IMR-90 (cell line): ENCODE measurements at regions not wholly inside any gene's neighbourhood (a gene's known extent, or its start where the extent isn't known, plus 50 kb on each side); places are given as distances from the start of the nearest gene placed in this dataset.

Source experiments
- ATAC-seq: fragments of 200-7000 bp; cut with Tn5 transposase; 2 replicates; pipeline ENCODE4 v1.9.1; 2020; ENCODE audit warnings: low read depth, mild to moderate bottlenecking, moderate library complexity
- BruUV-seq: library from RNA; stranded (reverse); fragments of 400-500 nt; replicated peaks from 2 replicates; lab custom pipeline; 2021; lab: Mats Ljungman, UMichigan
- CTCF ChIA-PET: fragments of 300-600 bp; formaldehyde crosslinking; extraction: SDS; loops from one replicate; lab custom pipeline; 2021; ENCODE audit warnings: antibody characterized with exemption; lab: Yijun Ruan, JAX
- POLR2A ChIA-PET: fragments of 300-600 bp; sonication (Branson Sonifier 250); formaldehyde crosslinking; loops from one replicate; lab custom pipeline; 2022; ENCODE audit warnings: antibody characterized with exemption; ENCODE audit not compliant: unreplicated experiment; lab: Charles Lee
- DNase-seq: peaks from one replicate; pipeline ENCODE4 v3.0.0; 2013
- H2AFZ ChIP-seq: replicated peaks from 2 replicates; pipeline ENCODE3; 2013; ENCODE audit warnings: low read length, mild to moderate bottlenecking; ENCODE audit not compliant: poor library complexity
- H2AK5ac ChIP-seq: 2 replicates; pipeline ENCODE4 v1.6.1; 2013; ENCODE audit warnings: low read depth, low read length, inconsistent platforms
- H2AK9ac ChIP-seq: replicated peaks from 2 replicates; pipeline ENCODE3; 2013; ENCODE audit warnings: mild to moderate bottlenecking, low read depth, low read length, moderate library complexity; ENCODE audit not compliant: poor library complexity
- H2BK120ac ChIP-seq: 2 replicates; pipeline ENCODE4 v1.6.1; 2013; ENCODE audit warnings: low read depth, low read length, inconsistent platforms
- H2BK15ac ChIP-seq: 3 replicates; pipeline ENCODE4 v1.6.1; 2013; ENCODE audit warnings: low read depth, low read length, inconsistent platforms
- H2BK20ac ChIP-seq: 2 replicates; pipeline ENCODE4 v1.6.1; 2013; ENCODE audit warnings: low read depth, mild to moderate bottlenecking, inconsistent platforms, low read length, moderate library complexity
- H2BK5ac ChIP-seq: 2 replicates; pipeline ENCODE4 v1.6.1; 2013; ENCODE audit warnings: mild to moderate bottlenecking, low read depth, low read length, inconsistent platforms; ENCODE audit not compliant: poor library complexity, severe bottlenecking
- H3K14ac ChIP-seq: replicated peaks from 2 replicates; pipeline ENCODE4 v1.6.1; 2013; ENCODE audit warnings: low read depth, low read length, inconsistent platforms
- H3K18ac ChIP-seq: 2 replicates; pipeline ENCODE4 v1.6.1; 2013; ENCODE audit warnings: low read depth, low read length, control low read depth
- H3K23ac ChIP-seq: 2 replicates; pipeline ENCODE4 v1.6.1; 2013; ENCODE audit warnings: low read depth, low read length, inconsistent platforms
- H3K27ac ChIP-seq: 2 replicates; pipeline ENCODE4 v1.5.1; 2013; ENCODE audit warnings: mild to moderate bottlenecking, control low read depth, low read length; ENCODE audit not compliant: insufficient read depth
- H3K27me3 ChIP-seq: 2 replicates; pipeline ENCODE4 v1.6.1; 2013; ENCODE audit warnings: low read length; ENCODE audit not compliant: control insufficient read depth, insufficient read depth
- H3K36me3 ChIP-seq: 2 replicates; pipeline ENCODE4 v1.6.1; 2013; ENCODE audit warnings: low read length, mixed read lengths; ENCODE audit not compliant: control insufficient read depth, insufficient read depth
- H3K4ac ChIP-seq: 2 replicates; pipeline ENCODE4 v1.6.1; 2013; ENCODE audit warnings: low read depth, low read length, inconsistent platforms
- H3K4me1 ChIP-seq: 2 replicates; pipeline ENCODE4 v1.6.1; 2013; ENCODE audit warnings: low read length, mixed read lengths; ENCODE audit not compliant: control insufficient read depth, insufficient read depth
- H3K4me2 ChIP-seq: 2 replicates; pipeline ENCODE4 v1.6.1; 2013; ENCODE audit warnings: low read depth, mild to moderate bottlenecking, control low read depth, low read length, moderate library complexity
- H3K4me3 ChIP-seq: 2 replicates; pipeline ENCODE4 v1.5.1; 2013; ENCODE audit warnings: low read depth, mild to moderate bottlenecking, control low read depth, low read length, moderate library complexity; ENCODE audit not compliant: insufficient read depth
- H3K56ac ChIP-seq: 2 replicates; pipeline ENCODE4 v1.6.1; 2013; ENCODE audit warnings: low read length, inconsistent platforms; ENCODE audit not compliant: insufficient read depth; ENCODE audit errors: extremely low read depth
- H3K79me1 ChIP-seq, 2 experiments: 2 replicates each; pipeline ENCODE4 v1.6.1; 2013; ENCODE audit warnings: low read length in 2 of 2, inconsistent platforms in 1 of 2, low read depth in 1 of 2
- H3K9ac ChIP-seq: 2 replicates; pipeline ENCODE4 v1.6.1; 2013; ENCODE audit warnings: low read depth, low read length, control low read depth
- H3K9me1 ChIP-seq: 2 replicates; pipeline ENCODE4 v1.6.1; 2013; ENCODE audit warnings: low read length, inconsistent platforms; ENCODE audit not compliant: insufficient read depth
- H3K9me3 ChIP-seq: 2 replicates; pipeline ENCODE4 v1.6.1; 2013; ENCODE audit warnings: low read length; ENCODE audit not compliant: control insufficient read depth, insufficient read depth
- H4K20me1 ChIP-seq: 2 replicates; pipeline ENCODE4 v1.6.1; 2013; ENCODE audit warnings: low read length, inconsistent platforms; ENCODE audit not compliant: insufficient read depth
- H4K5ac ChIP-seq: 2 replicates; pipeline ENCODE4 v1.6.1; 2013; ENCODE audit warnings: mild to moderate bottlenecking, low read depth, low read length, control low read depth
- H4K8ac ChIP-seq, 2 experiments: 2 replicates each; pipeline ENCODE4 v1.6.1; 2013; ENCODE audit warnings: low read depth in 2 of 2, low read length in 2 of 2, control low read depth in 1 of 2, inconsistent platforms in 1 of 2
- H4K91ac ChIP-seq: 2 replicates; pipeline ENCODE4 v1.6.1; 2013; ENCODE audit warnings: low read depth, low read length, inconsistent platforms; ENCODE audit not compliant: insufficient read depth
- BHLHE40 ChIP-seq: fragments of 150-350 bp; IDR thresholded peaks from 2 replicates; pipeline ENCODE4 v1.6.1; 2016; ENCODE audit warnings: mild to moderate bottlenecking, low read depth, low read length
- CEBPB ChIP-seq: IDR thresholded peaks from 2 replicates; pipeline ENCODE4 v1.6.1; 2012; ENCODE audit warnings: low read depth, low read length, improper control_type of control experiment
- CHD1 ChIP-seq: IDR thresholded peaks from 2 replicates; pipeline ENCODE4 v1.6.1; 2012; ENCODE audit warnings: low read depth, low read length, improper control_type of control experiment
- FOS ChIP-seq: fragments of 150-350 bp; IDR thresholded peaks from 2 replicates; pipeline ENCODE4 v1.6.1; 2016; ENCODE audit warnings: low read depth, low read length
- MAFK ChIP-seq: IDR thresholded peaks from 2 replicates; pipeline ENCODE4 v1.6.1; 2012; ENCODE audit warnings: low read depth, low read length, improper control_type of control experiment
- MXI1 ChIP-seq: IDR thresholded peaks from 2 replicates; pipeline ENCODE4 v1.6.1; 2012; ENCODE audit warnings: low read depth, mild to moderate bottlenecking, low read length, moderate library complexity, borderline replicate concordance
- POLR2A ChIP-seq: IDR thresholded peaks from 2 replicates; pipeline ENCODE4 v1.6.1; 2012; ENCODE audit warnings: mild to moderate bottlenecking, low read depth, low read length
- RAD21 ChIP-seq: IDR thresholded peaks from 2 replicates; pipeline ENCODE4 v1.6.1; 2012; ENCODE audit warnings: low read length, improper control_type of control experiment
- RCOR1 ChIP-seq: IDR thresholded peaks from 2 replicates; pipeline ENCODE4 v1.6.1; 2012; ENCODE audit warnings: mild to moderate bottlenecking, low read length, improper control_type of control experiment; ENCODE audit not compliant: insufficient replicate concordance
- SMC3 ChIP-seq: fragments of 150-350 bp; IDR thresholded peaks from 2 replicates; pipeline ENCODE4 v1.6.1; 2016; ENCODE audit warnings: low read depth, mild to moderate bottlenecking, antibody characterized with exemption, low read length, moderate library complexity
- WGBS, 2 experiments: methylation state at CpG; one replicate each; pipeline versions ENCODE4 v1.1.5 to v1.1.7; 2013; ENCODE audit warnings: missing lambda C conversion rate in 2 of 2; ENCODE audit not compliant: insufficient read length in 1 of 2; ENCODE audit errors: extremely low coverage in 2 of 2; 5-methylcytosine and 5-hydroxymethylcytosine counted together
- dilution Hi-C: fragments of 300-500 bp; cut with HindIII; formaldehyde crosslinking; loops from one replicate; pipeline ENCODE4 v1.14.3; 2018; ENCODE audit warnings: low sequenced_read_pairs; ENCODE audit not compliant: unreplicated experiment
- in situ Hi-C: fragments of 300-500 bp; cut with MboI; formaldehyde crosslinking; loops from 3 replicates; pipeline ENCODE4 v1.14.3; 2019; ENCODE audit warnings: low sequenced_read_pairs, inconsistent platforms, mixed read lengths
- intact Hi-C: fragments of 100-400 bp; cut with micrococcal nuclease; formaldehyde crosslinking; loops from 2 replicates; pipeline ENCODE4 v1.10.0; 2022
- TF ChIP-seq, protein P1 (sequence below): fragments of 150-350 bp; IDR thresholded peaks from 2 replicates; pipeline ENCODE4 v1.6.1; 2017; ENCODE audit warnings: mild to moderate bottlenecking, antibody characterized with exemption, low read length, low read depth
- TF ChIP-seq, protein P2 (sequence below): fragments of 150-350 bp; IDR thresholded peaks from 2 replicates; pipeline ENCODE4 v1.6.1; 2016; ENCODE audit warnings: low read depth, mild to moderate bottlenecking, low read length, moderate library complexity, borderline replicate concordance
- TF ChIP-seq, protein P3 (sequence below): conservative IDR thresholded peaks from 2 replicates; pipeline ENCODE4 v1.5.1; 2012; ENCODE audit warnings: mild to moderate bottlenecking, low read depth, low read length, improper control_type of control experiment

DNA sequence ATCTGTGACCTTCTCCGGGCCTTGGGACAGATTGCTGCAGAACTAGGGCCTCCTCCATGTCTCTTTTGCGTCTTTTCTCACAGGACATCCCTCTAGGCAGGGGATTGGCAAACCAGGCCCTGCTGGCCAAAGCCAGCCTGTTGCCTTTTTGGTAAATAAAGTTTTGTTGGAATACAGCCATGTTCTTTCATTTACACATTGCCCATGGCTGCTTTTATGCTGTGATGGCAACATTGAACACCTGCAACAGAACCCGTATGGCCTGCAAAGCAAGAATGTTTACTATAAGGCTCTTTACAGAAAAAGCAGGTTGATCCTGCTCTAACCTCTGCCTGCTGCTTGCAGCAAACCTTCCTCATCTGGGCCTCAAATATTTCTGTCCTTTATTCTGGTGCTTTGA is 56.8 kb upstream of the B3GAT1 start:
- DNase-seq, result no peak
- BruUV-seq, result no TSS peak
- WGBS, 2 experiments, result 18% methylated on average over 2 of the region's 3 CpGs; no CpG with 5 or more reads in 1 of the 2 experiments
- Histone ChIP-seq H2BK120ac (no peak overlapping the region), H4K20me1 (no peaks in the 10 kb centered on the region), H3K4me2 (no peak overlapping the region), H2BK15ac (no peak overlapping the region), H3K79me1 (no peaks in the 10 kb centered on the region), H3K27ac (no peak overlapping the region), H2BK5ac (no peak overlapping the region), H4K8ac (no peak overlapping the region), H3K18ac (no peak overlapping the region), H2AK5ac (no peak overlapping the region), H2AK9ac (no peak overlapping the region), H2BK20ac (no peak overlapping the region), H3K36me3 (no peaks in the 10 kb centered on the region), H4K91ac (no peak overlapping the region), H3K23ac (no peak overlapping the region), H3K9me3 (peaks cover 55% of the 10 kb centered on the region), H3K9me1 (no peaks in the 10 kb centered on the region), H4K5ac (no peak overlapping the region), H3K14ac (no peak overlapping the region), H3K4me1 (no peaks in the 10 kb centered on the region), H3K9ac (no peak overlapping the region), H3K4me3 (no peak overlapping the region), H3K4ac (no peak overlapping the region), H2AFZ (no peak overlapping the region), H3K56ac (no peak overlapping the region), H3K27me3 (no peaks in the 10 kb centered on the region)
- dilution Hi-C loops, result no loop called here
- ATAC-seq, result no peak
- ChIA-PET POLR2A (no interaction called here), CTCF (no interaction called here)
- TF ChIP-seq CEBPB, result no peak
- no peak for TF ChIP-seq MXI1
- no peak for TF ChIP-seq SMC3
- no peak for TF ChIP-seq BHLHE40
- TF ChIP-seq POLR2A, result no peak
- TF ChIP-seq RAD21, result no peak
- TF ChIP-seq RCOR1, result no peak
- TF ChIP-seq, protein P1, sequence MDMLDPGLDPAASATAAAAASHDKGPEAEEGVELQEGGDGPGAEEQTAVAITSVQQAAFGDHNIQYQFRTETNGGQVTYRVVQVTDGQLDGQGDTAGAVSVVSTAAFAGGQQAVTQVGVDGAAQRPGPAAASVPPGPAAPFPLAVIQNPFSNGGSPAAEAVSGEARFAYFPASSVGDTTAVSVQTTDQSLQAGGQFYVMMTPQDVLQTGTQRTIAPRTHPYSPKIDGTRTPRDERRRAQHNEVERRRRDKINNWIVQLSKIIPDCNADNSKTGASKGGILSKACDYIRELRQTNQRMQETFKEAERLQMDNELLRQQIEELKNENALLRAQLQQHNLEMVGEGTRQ, result no peak
- TF ChIP-seq FOS, result no peak
- TF ChIP-seq, protein P2, sequence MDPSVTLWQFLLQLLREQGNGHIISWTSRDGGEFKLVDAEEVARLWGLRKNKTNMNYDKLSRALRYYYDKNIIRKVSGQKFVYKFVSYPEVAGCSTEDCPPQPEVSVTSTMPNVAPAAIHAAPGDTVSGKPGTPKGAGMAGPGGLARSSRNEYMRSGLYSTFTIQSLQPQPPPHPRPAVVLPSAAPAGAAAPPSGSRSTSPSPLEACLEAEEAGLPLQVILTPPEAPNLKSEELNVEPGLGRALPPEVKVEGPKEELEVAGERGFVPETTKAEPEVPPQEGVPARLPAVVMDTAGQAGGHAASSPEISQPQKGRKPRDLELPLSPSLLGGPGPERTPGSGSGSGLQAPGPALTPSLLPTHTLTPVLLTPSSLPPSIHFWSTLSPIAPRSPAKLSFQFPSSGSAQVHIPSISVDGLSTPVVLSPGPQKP, result no peak
- no peak for TF ChIP-seq MAFK
- TF ChIP-seq, protein P3, sequence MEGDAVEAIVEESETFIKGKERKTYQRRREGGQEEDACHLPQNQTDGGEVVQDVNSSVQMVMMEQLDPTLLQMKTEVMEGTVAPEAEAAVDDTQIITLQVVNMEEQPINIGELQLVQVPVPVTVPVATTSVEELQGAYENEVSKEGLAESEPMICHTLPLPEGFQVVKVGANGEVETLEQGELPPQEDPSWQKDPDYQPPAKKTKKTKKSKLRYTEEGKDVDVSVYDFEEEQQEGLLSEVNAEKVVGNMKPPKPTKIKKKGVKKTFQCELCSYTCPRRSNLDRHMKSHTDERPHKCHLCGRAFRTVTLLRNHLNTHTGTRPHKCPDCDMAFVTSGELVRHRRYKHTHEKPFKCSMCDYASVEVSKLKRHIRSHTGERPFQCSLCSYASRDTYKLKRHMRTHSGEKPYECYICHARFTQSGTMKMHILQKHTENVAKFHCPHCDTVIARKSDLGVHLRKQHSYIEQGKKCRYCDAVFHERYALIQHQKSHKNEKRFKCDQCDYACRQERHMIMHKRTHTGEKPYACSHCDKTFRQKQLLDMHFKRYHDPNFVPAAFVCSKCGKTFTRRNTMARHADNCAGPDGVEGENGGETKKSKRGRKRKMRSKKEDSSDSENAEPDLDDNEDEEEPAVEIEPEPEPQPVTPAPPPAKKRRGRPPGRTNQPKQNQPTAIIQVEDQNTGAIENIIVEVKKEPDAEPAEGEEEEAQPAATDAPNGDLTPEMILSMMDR, result no peak
- no peak for TF ChIP-seq CHD1
- in situ Hi-C loops, result no loop called here
- intact Hi-C loops, result no loop called here
